ENCODE measurements at regions not wholly inside any gene's neighbourhood (a gene's known extent, or its start where the extent isn't known, plus 50 kb on each side); places are given as distances from the start of the nearest gene placed in this dataset.

DNA sequence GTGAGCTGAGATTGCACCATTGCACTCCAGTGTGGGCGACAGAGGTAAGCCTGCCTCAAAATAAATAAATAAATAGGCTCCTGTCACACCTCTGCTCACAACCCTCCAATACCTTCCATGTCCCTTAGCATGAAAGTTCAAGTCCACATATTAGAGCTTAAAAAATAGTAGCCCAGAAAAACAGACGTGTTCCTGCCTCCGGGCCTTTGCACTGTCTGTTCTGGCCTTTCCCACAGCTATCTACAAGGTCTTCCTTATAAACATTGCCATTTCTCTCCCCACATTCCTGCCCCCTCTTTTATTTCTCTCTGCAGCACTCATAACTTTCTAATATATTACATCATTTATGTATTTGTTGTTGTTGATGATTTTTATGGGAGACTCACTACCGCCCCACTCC lies 85.6 kb upstream of the CASZ1 start:
- TF ChIP-seq, protein P1, sequence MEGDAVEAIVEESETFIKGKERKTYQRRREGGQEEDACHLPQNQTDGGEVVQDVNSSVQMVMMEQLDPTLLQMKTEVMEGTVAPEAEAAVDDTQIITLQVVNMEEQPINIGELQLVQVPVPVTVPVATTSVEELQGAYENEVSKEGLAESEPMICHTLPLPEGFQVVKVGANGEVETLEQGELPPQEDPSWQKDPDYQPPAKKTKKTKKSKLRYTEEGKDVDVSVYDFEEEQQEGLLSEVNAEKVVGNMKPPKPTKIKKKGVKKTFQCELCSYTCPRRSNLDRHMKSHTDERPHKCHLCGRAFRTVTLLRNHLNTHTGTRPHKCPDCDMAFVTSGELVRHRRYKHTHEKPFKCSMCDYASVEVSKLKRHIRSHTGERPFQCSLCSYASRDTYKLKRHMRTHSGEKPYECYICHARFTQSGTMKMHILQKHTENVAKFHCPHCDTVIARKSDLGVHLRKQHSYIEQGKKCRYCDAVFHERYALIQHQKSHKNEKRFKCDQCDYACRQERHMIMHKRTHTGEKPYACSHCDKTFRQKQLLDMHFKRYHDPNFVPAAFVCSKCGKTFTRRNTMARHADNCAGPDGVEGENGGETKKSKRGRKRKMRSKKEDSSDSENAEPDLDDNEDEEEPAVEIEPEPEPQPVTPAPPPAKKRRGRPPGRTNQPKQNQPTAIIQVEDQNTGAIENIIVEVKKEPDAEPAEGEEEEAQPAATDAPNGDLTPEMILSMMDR (conservative IDR thresholded peaks at IDR 0.05), result no peak
- no peak for TF ChIP-seq ZFX (IDR thresholded peaks at IDR 0.05)

All from C4-2B (cell line).